T47D (cell line): ENCODE measurements at regions not wholly inside any gene's neighbourhood (a gene's known extent, or its start where the extent isn't known, plus 50 kb on each side); places are given as distances from the start of the nearest gene placed in this dataset.

ENCODE experiments used
- DNase-seq, 2 experiments: peaks; one replicate each; pipeline versions ENCODE4 v3.0.0 to v3.0.0-alpha.2; 2011 to 2012; ENCODE audit warnings: low read depth in 1 of 2, low spot score in 1 of 2
- JUND ChIP-seq: IDR thresholded peaks from 2 replicates; pipeline ENCODE4 v1.6.1; 2012; ENCODE audit warnings: low read depth
- in situ Hi-C: cut with HindIII; loops from 2 replicates; pipeline ENCODE4 v1.10.0; 2016; ENCODE audit warnings: low sequenced_read_pairs, low pct_unique_long_range_greater_than_20kb

DNA sequence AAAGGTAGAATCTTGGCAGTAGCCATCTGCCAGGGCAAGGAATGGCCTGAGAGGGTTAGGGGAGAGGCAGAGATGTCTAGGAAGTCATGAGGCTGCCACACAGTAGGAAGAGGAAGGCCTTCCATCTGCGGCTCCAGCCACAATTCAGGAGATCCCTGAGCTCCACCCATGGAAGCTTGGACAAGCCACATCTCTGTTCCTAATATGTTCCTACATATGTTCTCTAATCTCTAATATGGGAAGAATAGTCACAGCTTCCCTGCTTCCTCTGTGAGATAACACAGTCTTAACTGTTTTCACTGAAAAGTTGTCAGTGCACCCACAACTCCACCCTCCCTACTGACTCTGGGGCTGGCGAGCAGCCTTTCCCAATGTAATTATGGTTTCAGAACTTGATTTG, 109.5 kb downstream of the CDC7 start:
- TF ChIP-seq JUND, result no peak
- DNase-seq, result no peak
- in situ Hi-C loops, result no loop called here

DNA sequence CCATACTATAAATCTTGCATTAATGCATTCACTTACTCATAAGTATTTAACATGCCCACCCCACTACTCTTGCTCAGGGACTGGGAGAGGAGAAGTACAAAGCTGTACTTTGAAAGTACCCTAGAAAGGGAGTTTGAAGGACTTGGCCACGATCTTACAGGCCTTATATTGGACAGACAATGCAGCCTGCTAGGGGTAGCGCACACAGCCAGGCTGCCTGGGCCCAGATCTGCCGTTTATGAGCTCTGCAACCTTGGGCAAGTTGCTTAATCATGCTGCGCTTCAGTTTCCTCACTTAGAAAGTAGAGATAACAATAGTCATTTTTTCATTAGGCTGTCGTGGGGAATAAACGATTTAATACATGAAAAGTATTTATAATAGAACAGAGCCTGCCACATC, 110.1 kb downstream of the CDC7 start:
- DNase-seq, result no peak
- in situ Hi-C loops, result no loop called here
- no peak for TF ChIP-seq JUND

DNA sequence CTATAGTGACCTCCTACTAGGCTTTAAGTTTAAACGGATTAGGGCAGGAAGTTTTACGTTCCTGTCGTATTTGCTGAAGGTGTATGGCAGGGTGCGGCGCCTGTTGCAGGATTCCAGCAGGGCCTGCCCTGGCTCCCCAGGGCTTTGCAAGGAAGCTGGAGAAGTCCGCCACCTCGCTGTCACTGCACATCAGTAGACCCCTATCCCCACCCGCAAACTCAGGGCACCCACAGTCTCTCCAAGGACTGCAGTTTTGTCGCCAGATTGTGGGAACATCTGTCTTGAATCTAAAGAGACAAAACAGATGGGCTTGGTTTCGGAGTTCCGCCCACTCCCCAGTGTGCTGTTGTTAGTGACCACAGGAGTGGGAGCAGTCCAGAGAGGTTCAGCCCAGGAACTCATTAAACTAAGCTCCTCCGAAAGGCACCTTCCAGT, 110.8 kb downstream of the CDC7 start:
- TF ChIP-seq JUND, result no peak
- in situ Hi-C loops, result no loop called here
- DNase-seq, result peak in 1 of 2 experiments; percentile 6

DNA sequence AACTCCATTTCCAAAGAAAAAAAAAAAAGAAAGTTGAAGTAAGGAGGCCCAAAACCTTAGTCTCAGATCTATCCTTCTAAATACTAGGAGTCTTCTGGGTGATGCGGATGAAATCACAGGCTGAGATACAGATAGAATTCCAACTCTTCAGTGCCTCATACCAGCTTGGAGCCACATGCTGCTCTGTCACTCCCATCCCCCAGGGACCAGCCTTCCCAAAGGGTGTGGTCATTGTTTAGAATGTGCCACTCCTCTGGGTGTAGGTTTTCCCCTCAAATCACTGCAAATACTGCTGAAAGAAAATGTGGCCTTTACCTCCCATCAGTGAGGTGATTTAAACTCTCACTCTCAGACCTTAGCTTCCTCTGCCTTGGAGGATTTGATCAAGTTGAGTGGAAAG, 112.9 kb downstream of the CDC7 start:
- in situ Hi-C loops, result no loop called here

DNA sequence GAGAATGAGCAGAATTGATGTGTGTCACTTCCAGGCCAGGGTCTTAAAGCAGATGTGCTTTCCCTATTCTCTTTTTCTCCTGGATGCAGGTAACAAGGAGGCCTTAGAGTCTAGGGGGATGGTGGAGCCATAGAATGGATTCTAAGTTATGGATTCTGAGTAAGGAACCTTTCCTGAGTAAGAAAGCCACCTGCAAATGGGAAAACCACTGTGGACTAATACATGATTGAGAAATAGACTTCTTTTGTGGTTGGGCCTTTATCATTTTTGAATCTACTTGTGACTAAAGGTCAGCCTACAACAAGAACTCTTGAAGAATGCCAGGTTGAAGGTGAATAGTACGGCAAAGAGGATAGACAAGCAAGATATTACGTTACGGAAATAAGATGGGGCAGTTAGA, 116.1 kb downstream of the CDC7 start:
- no peak for DNase-seq
- in situ Hi-C loops, result no loop called here
- TF ChIP-seq JUND, result no peak

More for the DNA sequence above, 112.9 kb downstream of the CDC7 start:
- no peak for DNase-seq
- no peak for TF ChIP-seq JUND

DNA sequence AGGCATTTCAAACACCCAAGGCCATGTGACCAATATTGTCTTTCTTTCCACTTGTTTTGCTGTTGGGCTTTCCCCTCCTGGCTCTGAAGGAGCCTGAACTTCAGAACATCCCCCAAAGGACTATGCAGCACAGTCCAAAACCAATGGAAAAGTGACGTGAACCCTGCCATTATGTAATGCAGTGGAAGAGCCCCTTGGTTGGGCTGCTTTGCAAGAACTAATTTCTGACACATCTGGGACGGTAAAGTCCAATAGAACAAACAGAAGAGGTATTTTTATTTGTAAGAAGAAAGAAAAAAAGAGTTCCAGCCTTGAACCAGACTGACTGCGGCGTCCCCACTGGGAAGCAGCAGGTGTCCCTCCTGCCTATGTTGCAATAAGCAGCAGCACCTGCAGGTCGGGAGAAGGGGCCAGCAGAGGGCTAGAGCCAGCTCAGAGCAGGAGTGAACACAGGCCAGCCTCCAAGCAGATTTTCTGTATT, 116.7 kb downstream of the CDC7 start:
- in situ Hi-C loops, result no loop called here
- peak in 1 of 2 experiments; percentile 76 for DNase-seq
- TF ChIP-seq JUND, result no peak

DNA sequence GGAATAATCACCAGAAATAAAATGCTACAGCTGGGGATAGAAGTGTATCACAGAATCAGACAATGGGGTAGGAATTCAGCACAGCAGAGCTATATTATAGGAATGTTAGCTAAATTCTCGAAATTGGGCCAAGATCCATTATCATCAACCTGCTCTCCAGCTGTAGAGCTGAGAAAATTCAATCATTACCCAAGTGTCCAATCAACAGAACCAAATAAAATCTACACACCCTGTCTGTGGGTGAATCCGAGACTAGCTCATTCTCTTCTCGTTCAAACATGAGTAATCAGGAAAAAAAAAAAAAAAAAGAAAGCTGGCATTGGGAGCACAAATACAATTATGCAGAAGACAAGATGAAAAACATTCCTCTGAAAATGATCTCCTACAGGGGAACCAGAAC, 119.2 kb downstream of the CDC7 start:
- in situ Hi-C loops, result no loop called here
- DNase-seq, result no peak
- no peak for TF ChIP-seq JUND

DNA sequence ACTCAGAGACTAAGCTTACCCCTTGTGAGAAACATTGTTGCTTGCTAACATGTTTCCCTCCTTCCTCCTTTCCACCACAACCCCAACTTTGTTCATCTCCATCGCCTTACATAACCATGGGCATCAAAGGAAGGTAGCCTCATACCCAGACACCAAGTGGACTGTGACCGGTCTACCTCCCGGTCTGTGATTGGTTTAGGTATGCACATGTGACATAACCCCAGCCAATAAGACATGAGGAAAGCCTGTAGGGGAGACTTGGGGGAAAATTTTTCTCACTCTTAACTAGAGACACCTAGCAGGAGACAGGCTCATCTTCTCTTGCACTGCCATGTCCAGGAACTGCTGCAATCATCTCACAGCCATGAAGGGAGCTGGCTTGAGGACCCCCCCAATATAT, 120.7 kb downstream of the CDC7 start:
- DNase-seq, result no peak
- TF ChIP-seq JUND, result no peak
- in situ Hi-C loops, result no loop called here

DNA sequence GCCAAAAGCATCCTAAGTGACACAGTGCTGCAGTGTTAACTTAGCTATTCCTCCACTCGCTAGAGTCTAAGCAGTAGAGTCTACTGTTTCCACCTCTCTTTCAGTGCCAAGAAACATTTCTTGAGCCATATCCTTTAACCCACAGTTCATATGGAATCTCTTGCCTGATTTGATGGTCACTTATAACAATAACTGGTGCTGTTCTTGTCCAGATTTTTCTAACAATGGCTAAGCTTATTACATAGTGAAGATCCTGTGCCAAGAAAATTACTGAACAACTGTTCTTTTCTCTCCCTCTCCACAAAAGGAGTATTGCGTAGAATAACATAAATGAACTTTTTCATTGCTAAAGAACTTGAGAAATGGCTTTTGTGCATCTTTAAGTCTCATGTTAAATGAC, 121.3 kb downstream of the CDC7 start:
- no peak for TF ChIP-seq JUND
- DNase-seq, result no peak
- in situ Hi-C loops, result no loop called here

DNA sequence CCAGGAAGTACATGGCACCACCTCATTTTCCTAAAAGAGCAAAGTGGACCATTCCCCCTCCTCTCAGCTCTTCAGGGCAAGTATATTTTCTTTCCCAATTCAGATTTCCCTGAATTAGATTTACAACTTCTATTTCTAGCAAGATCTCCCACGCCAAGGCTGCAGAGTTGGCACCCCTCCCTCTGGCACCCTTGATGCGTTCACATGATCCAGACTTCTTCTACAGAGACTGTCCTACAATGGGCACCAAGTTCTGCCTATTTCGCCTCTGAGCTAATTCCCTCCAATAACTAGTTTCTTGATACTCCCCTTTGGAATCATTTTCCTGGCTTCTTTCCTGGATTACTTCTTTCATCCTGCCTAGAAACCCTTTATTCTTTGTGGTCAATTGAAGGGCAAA, 122.0 kb downstream of the CDC7 start:
- in situ Hi-C loops, result no loop called here
- TF ChIP-seq JUND, result no peak
- DNase-seq, result no peak

DNA sequence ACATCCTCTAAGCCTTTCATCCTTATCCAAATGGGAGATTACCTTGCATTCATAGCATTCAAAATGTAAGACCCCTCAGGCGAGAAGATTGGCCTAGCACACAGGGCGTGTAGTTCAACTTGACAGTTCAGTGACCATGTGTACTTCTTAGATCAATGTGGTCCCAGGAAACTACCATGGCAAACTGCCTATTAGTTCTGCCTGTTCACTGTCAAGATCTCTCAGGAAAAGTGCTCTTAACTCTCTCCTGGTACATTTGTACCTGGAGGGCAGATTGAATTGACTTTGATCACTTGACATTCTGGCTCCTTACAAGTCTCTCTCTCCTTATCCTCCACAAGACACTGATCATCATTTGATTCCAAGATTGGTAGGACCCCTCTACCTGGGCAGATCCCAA, 122.4 kb downstream of the CDC7 start:
- in situ Hi-C loops, result no loop called here
- no peak for TF ChIP-seq JUND
- no peak for DNase-seq

DNA sequence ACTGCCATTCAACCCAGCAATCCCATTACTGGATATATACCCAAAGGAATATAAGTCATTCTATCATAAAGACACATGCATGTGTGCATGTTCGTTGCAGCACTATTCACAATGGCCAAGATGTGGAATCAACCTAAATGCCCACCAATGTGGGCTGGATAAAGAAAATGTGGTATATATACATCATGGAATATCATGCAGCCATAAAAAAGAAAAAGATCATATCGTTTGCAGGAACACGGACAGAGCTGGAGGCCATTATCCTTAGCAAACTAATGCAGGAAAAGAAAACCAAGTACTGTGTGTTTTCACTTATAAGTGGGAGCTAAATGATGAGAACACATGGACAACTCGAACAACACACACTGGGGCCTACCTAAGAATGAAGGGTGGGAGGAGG, 123.7 kb downstream of the CDC7 start:
- no peak for TF ChIP-seq JUND
- in situ Hi-C loops, result no loop called here
- no peak for DNase-seq
